HepG2 (cell line): ENCODE measurements at regions not wholly inside any gene's neighbourhood (a gene's known extent, or its start where the extent isn't known, plus 50 kb on each side); places are given as distances from the start of the nearest gene placed in this dataset.

Source experiments
- CBX1 ChIP-seq: IDR thresholded peaks from one replicate; pipeline ENCODE4 v1.6.1; 2016; ENCODE audit warnings: antibody characterized with exemption, low read depth
- CEBPB ChIP-seq: IDR thresholded peaks from 2 replicates; pipeline ENCODE4 v1.6.1; 2011; ENCODE audit warnings: low read depth, low read length, improper control_type of control experiment, borderline replicate concordance
- FIP1L1 ChIP-seq: fragments of 200-400 bp; formaldehyde crosslinking; IDR thresholded peaks from 2 replicates; pipeline ENCODE4 v1.6.1; 2018; ENCODE audit warnings: low read depth, mild to moderate bottlenecking, low read length, moderate library complexity, borderline replicate concordance; ENCODE audit not compliant: insufficient read depth
- IRF2 ChIP-seq: IDR thresholded peaks from 2 replicates; pipeline ENCODE4 v1.6.1; 2018; ENCODE audit warnings: missing genetic modification reagents, missing compliant biosample characterization
- MTA1 ChIP-seq: sonication (generic); formaldehyde crosslinking; IDR thresholded peaks from 2 replicates; pipeline ENCODE4 v1.4.0; 2020; ENCODE audit warnings: missing genetic modification reagents, mild to moderate bottlenecking, borderline replicate concordance
- SP1 ChIP-seq, 2 experiments: fragments of 450-650 bp in 1 of 2; sonication (generic) in 1 of 2; formaldehyde crosslinking in 1 of 2; IDR thresholded peaks; 2 replicates each; pipeline versions ENCODE4 v1.4.0 to v1.6.1; 2016 to 2020; ENCODE audit warnings: missing genetic modification reagents in 1 of 2
- ZNF350 ChIP-seq: sonication (generic); formaldehyde crosslinking; IDR thresholded peaks from 2 replicates; pipeline ENCODE4 v1.4.0; 2020; ENCODE audit warnings: mild to moderate bottlenecking, low read depth, missing genetic modification reagents, borderline replicate concordance
- TF ChIP-seq, protein P1 (sequence below): sonication (generic); formaldehyde crosslinking; IDR thresholded peaks from 2 replicates; pipeline ENCODE4 v1.5.0; 2020; ENCODE audit warnings: mild to moderate bottlenecking, missing genetic modification reagents, moderate library complexity
- TF ChIP-seq, protein P2 (sequence below): IDR thresholded peaks from 2 replicates; pipeline ENCODE4 v1.6.1; 2012; ENCODE audit warnings: low read length, improper control_type of control experiment
- TF ChIP-seq, protein P3 (sequence below): sonication (generic); formaldehyde crosslinking; conservative IDR thresholded peaks from 2 replicates; pipeline ENCODE4 v1.4.0; 2020; ENCODE audit warnings: missing genetic modification reagents
- TF ChIP-seq, protein P4 (sequence below), 2 experiments: IDR thresholded peaks; 2 replicates each; pipeline ENCODE4 v1.6.1; 2011 to 2012; ENCODE audit warnings: low read length in 2 of 2, borderline replicate concordance in 1 of 2, low read depth in 1 of 2, mild to moderate bottlenecking in 1 of 2, moderate library complexity in 1 of 2
- TF ChIP-seq, protein P5 (sequence below): sonication (generic); formaldehyde crosslinking; IDR thresholded peaks from 2 replicates; pipeline ENCODE4 v1.4.0; 2020; ENCODE audit warnings: missing genetic modification reagents, borderline replicate concordance

DNA sequence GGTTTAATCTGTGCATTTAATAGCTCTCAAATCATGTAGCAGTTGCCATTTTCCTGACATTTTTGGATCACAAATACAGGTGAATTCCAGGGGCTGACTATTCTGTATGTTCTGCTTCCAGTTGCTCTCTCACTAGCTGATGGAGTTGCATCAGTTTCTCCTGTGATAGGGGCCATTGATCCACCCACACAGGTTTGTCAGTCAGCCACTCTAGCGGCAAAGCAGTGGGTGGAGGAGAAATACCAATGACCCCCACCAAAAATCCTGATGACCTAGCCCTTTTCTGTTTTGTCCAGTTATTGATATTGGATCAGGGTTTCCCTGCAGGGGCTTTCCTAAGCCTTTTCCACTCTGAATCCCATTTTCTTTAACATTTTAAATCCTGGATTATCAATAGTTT, 72.3 kb upstream of the BTN3A2 start:
- no peak for TF ChIP-seq ZNF350
- TF ChIP-seq, protein P1, sequence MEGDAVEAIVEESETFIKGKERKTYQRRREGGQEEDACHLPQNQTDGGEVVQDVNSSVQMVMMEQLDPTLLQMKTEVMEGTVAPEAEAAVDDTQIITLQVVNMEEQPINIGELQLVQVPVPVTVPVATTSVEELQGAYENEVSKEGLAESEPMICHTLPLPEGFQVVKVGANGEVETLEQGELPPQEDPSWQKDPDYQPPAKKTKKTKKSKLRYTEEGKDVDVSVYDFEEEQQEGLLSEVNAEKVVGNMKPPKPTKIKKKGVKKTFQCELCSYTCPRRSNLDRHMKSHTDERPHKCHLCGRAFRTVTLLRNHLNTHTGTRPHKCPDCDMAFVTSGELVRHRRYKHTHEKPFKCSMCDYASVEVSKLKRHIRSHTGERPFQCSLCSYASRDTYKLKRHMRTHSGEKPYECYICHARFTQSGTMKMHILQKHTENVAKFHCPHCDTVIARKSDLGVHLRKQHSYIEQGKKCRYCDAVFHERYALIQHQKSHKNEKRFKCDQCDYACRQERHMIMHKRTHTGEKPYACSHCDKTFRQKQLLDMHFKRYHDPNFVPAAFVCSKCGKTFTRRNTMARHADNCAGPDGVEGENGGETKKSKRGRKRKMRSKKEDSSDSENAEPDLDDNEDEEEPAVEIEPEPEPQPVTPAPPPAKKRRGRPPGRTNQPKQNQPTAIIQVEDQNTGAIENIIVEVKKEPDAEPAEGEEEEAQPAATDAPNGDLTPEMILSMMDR (CRISPR knock-in tag) = no peak
- TF ChIP-seq MTA1 (CRISPR knock-in tag) = no peak
- no peak for TF ChIP-seq CBX1
- TF ChIP-seq, protein P2, sequence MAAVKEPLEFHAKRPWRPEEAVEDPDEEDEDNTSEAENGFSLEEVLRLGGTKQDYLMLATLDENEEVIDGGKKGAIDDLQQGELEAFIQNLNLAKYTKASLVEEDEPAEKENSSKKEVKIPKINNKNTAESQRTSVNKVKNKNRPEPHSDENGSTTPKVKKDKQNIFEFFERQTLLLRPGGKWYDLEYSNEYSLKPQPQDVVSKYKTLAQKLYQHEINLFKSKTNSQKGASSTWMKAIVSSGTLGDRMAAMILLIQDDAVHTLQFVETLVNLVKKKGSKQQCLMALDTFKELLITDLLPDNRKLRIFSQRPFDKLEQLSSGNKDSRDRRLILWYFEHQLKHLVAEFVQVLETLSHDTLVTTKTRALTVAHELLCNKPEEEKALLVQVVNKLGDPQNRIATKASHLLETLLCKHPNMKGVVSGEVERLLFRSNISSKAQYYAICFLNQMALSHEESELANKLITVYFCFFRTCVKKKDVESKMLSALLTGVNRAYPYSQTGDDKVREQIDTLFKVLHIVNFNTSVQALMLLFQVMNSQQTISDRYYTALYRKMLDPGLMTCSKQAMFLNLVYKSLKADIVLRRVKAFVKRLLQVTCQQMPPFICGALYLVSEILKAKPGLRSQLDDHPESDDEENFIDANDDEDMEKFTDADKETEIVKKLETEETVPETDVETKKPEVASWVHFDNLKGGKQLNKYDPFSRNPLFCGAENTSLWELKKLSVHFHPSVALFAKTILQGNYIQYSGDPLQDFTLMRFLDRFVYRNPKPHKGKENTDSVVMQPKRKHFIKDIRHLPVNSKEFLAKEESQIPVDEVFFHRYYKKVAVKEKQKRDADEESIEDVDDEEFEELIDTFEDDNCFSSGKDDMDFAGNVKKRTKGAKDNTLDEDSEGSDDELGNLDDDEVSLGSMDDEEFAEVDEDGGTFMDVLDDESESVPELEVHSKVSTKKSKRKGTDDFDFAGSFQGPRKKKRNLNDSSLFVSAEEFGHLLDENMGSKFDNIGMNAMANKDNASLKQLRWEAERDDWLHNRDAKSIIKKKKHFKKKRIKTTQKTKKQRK = no peak
- TF ChIP-seq, protein P3, sequence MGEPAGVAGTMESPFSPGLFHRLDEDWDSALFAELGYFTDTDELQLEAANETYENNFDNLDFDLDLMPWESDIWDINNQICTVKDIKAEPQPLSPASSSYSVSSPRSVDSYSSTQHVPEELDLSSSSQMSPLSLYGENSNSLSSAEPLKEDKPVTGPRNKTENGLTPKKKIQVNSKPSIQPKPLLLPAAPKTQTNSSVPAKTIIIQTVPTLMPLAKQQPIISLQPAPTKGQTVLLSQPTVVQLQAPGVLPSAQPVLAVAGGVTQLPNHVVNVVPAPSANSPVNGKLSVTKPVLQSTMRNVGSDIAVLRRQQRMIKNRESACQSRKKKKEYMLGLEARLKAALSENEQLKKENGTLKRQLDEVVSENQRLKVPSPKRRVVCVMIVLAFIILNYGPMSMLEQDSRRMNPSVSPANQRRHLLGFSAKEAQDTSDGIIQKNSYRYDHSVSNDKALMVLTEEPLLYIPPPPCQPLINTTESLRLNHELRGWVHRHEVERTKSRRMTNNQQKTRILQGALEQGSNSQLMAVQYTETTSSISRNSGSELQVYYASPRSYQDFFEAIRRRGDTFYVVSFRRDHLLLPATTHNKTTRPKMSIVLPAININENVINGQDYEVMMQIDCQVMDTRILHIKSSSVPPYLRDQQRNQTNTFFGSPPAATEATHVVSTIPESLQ = no peak
- no peak for TF ChIP-seq FIP1L1
- TF ChIP-seq, protein P4, sequence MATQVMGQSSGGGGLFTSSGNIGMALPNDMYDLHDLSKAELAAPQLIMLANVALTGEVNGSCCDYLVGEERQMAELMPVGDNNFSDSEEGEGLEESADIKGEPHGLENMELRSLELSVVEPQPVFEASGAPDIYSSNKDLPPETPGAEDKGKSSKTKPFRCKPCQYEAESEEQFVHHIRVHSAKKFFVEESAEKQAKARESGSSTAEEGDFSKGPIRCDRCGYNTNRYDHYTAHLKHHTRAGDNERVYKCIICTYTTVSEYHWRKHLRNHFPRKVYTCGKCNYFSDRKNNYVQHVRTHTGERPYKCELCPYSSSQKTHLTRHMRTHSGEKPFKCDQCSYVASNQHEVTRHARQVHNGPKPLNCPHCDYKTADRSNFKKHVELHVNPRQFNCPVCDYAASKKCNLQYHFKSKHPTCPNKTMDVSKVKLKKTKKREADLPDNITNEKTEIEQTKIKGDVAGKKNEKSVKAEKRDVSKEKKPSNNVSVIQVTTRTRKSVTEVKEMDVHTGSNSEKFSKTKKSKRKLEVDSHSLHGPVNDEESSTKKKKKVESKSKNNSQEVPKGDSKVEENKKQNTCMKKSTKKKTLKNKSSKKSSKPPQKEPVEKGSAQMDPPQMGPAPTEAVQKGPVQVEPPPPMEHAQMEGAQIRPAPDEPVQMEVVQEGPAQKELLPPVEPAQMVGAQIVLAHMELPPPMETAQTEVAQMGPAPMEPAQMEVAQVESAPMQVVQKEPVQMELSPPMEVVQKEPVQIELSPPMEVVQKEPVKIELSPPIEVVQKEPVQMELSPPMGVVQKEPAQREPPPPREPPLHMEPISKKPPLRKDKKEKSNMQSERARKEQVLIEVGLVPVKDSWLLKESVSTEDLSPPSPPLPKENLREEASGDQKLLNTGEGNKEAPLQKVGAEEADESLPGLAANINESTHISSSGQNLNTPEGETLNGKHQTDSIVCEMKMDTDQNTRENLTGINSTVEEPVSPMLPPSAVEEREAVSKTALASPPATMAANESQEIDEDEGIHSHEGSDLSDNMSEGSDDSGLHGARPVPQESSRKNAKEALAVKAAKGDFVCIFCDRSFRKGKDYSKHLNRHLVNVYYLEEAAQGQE (IDR thresholded peaks at IDR 0.05; ENCODE audit: borderline replicate concordance in 1 of 2, low read depth in 1 of 2, low read length in 2 of 2) = no peak
- TF ChIP-seq, protein P5, sequence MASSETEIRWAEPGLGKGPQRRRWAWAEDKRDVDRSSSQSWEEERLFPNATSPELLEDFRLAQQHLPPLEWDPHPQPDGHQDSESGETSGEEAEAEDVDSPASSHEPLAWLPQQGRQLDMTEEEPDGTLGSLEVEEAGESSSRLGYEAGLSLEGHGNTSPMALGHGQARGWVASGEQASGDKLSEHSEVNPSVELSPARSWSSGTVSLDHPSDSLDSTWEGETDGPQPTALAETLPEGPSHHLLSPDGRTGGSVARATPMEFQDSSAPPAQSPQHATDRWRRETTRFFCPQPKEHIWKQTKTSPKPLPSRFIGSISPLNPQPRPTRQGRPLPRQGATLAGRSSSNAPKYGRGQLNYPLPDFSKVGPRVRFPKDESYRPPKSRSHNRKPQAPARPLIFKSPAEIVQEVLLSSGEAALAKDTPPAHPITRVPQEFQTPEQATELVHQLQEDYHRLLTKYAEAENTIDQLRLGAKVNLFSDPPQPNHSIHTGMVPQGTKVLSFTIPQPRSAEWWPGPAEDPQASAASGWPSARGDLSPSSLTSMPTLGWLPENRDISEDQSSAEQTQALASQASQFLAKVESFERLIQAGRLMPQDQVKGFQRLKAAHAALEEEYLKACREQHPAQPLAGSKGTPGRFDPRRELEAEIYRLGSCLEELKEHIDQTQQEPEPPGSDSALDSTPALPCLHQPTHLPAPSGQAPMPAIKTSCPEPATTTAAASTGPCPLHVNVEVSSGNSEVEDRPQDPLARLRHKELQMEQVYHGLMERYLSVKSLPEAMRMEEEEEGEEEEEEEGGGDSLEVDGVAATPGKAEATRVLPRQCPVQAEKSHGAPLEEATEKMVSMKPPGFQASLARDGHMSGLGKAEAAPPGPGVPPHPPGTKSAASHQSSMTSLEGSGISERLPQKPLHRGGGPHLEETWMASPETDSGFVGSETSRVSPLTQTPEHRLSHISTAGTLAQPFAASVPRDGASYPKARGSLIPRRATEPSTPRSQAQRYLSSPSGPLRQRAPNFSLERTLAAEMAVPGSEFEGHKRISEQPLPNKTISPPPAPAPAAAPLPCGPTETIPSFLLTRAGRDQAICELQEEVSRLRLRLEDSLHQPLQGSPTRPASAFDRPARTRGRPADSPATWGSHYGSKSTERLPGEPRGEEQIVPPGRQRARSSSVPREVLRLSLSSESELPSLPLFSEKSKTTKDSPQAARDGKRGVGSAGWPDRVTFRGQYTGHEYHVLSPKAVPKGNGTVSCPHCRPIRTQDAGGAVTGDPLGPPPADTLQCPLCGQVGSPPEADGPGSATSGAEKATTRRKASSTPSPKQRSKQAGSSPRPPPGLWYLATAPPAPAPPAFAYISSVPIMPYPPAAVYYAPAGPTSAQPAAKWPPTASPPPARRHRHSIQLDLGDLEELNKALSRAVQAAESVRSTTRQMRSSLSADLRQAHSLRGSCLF (CRISPR knock-in tag) = no peak
- no peak for TF ChIP-seq IRF2 (CRISPR knock-in tag)
- TF ChIP-seq CEBPB = no peak
- no peak for TF ChIP-seq SP1 (IDR thresholded peaks at IDR 0.05)
- no peak for TF ChIP-seq SP1 (CRISPR knock-in tag; IDR thresholded peaks at IDR 0.05)
